Activated CD8-positive, alpha-beta memory T cell treated with anti-CD3 and anti-CD28 coated beads, Interleukin-2, amount 50 U/mL, for 24 hours (primary cell): ENCODE measurements at regions not wholly inside any gene's neighbourhood (a gene's known extent, or its start where the extent isn't known, plus 50 kb on each side); places are given as distances from the start of the nearest gene placed in this dataset.
"Not testable (repeated sequence)": the region's sequence is repeated elsewhere in the genome, so short reads cannot be mapped to it uniquely, and the experiment has no call there.

Experiments
- DNase-seq: peaks from one replicate; pipeline ENCODE4 v3.0.0-alpha.2; 2020; ENCODE audit errors: extremely low read depth

DNA sequence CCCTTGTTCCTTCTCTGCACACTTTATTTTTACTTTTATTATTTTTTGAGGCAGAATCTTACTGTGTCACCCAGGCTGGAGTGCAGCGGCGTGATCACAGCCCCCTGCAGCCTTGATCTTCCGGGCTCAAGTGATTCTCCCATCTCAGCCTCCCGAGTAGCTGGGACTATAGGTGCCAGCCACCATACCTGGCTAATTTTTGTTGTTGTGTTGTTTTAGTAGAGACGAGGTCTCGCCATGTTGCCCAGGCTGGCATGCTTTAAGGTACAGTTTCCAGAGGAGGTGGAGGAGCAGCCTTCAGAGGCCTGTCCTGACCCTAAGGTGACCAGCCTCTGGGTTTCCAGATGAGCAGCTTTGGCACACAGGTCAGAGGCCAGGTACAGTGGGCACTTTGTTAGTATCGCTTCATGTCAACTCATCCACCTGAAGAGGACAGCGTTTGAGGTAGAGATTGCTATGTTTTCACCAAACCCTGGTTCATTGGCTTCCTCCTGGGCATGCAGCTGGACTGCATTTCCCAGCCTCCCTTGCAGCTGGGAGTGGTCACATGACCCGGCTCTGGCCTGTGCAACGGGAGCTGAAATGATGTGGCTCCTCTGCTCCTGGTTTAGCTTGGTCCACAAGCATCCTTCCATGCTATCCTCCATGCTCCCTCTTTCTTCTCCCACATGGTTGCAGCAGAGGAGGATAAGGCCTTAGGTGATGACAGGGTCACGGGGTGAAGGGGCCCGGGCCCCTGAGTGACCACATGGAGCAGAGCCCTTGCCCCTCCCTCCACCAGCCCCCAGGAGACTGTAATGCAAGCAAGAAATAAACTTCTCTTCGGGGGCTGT lies 139.3 kb upstream of the IER5L start:
- no peak for DNase-seq

- DNase-seq: no peak
These were observed 138.4 kb upstream of the IER5L start for GRCh38 chr9:129316281-129317030.

DNA sequence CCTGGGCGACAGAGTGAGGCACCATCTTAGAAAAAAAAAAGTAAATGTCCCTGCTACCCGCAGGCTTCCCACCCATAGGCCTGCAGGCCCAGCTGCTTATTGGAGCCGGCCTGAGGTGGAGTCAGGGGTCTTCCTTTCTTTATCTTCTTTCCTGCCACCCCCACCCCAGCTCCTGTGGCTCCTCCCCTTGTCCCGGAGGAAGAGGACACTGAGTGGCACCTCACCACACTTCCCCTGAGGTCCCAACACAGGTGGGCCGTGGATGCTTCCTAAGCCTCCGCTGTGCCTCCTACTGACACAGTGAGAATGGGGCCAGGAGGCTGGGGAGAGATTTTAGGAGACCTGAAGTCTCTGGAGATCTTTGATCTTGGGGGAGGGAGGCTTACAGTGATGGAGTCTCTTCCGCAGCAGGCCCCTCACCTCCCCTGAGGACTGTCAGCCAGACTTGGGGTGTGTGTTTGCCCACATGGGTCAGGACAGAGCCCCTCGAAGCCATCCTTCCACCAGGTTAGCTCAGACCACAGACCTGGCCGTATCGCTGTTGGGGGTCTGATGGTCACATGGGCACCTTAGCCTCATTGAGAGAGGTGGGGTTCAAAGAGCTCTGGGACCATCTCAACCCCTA lies 135.4 kb upstream of the IER5L start:
- DNase-seq: no peak

- no peak for DNase-seq
These were observed 134.4 kb upstream of the IER5L start for GRCh38 chr9:129312251-129313122.

- DNase-seq: no peak
These were observed 133.6 kb upstream of the IER5L start for GRCh38 chr9:129311643-129312042.

- DNase-seq: no peak
These were observed 132.7 kb upstream of the IER5L start for GRCh38 chr9:129310666-129311350.

DNA sequence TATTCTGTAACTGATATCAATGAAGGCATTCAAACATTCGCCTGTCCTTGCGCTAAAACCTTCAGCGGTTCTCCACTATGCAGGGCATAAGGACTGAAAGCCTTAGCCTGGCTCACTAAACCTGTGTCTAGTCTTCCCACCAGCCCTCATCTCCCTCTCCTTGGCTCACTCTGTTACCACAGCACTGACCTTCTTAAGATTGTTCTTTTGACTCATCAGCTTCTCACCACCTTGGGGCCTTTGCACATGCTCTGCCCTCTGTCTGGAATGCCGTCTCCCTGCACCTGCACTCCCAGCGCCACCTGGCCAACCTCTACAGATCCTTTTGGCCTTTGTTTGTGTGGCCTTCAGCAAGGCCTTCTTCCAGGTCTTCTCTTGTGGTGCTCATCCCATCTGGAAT lies 131.8 kb upstream of the IER5L start:
- DNase-seq: no peak

DNA sequence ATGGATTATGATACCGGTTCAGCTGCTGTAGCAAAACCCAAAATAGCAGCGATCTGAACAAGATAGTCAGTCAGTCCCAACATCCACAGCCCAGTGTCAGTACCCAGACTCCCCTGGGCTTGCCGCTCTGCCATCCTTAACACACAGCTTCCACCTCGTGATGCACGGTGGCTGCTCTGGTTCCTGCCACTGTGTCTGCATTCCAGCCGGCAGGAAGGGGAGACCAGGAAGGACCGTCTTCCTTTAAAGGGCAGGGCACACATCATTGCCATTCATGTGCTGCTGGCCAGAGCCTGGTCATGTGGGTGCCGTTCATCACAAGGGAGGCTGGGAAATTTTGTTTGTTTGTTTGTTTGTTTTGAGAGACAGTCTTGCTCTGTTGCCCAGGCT lies 131.0 kb upstream of the IER5L start:
- no peak for DNase-seq

DNA sequence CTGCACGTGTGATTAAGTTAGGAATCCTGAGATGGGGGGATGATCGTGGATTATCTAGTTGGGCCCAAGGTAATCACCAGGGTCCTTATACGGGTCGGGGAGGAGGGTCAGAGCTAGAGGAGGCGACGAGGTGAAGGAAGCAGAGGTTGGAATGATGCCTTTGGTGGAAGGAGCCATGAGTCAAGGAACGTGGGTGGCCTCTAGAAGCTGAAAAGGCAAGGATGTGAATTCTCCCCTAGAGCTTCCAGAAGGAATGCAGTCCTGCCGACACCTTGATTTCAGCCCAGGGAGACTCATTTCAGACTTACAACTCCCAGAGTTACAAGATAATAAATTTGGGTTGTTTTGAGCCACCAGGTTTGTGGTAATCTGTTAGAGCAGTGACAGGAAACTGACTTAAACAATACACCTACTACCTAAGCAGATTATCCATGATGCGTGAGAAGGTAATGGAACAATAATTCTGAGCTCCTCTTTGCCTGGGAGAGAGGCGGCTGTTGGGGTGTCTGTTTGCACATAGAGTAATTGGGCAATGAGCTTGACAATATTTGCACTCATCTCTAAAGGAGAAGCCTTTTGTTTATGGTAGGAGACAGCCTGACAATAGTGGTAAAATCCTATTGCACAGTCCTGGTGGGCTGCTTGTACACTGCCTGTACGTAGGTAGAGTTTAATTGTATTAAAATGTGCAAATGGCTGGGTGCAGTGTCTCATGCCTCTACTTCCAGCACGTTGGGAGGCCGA lies 129.3 kb upstream of the IER5L start:
- no peak for DNase-seq

DNA sequence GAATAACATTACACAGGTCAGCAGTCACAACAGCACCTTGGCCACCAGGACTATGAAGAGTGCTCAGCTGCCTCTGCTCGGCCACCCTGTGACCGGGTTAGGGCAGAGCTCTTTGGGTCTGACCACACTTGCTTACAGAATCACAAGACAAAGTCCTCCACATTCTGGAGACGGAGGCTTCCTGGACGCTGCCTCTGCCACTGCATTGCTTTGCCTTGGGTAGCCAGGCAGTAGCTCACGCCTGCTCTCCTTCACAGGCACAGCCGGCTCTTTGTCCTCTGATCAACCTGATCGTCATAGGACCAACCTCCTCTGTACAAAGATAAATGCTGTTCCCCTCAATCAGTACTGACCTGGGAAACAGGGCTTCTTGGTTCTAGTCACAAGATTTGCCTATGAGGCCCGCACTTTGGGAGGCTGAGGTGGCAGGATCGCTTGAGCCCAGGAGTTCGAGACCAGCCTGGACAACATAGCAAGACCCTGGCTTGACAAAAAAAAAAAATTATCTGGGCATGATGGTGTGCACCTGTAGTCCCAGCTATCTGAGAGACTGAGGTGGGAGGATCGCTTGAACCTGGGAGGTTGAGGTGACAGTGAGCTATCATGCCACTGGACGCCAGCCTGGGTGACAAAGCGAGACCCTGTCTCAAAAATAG lies 128.4 kb upstream of the IER5L start:
- no peak for DNase-seq

- no peak for DNase-seq
These were observed 127.2 kb upstream of the IER5L start for GRCh38 chr9:129305246-129305645.

DNA sequence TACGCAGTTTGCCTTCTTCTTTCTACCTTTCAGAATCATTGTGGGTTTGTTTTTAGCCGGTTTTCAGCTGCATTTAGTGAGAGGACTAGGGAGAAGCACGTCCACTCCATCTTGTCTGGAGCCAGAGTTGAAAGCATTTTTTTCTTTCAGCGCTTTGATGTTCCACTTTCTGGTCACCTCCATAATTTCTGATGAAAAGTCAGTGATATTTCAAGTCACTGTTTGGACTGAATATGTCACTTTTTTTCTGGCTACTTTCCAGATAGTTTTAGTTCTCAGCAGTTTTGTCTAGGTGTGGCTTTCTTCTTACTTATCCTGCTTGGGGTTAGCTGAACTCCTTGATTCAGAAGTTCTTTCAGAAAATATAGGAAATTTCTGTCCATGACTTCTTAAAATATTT lies 123.9 kb upstream of the IER5L start:
- no peak for DNase-seq

GRCh38 chr9:129296195-129296594 lies 118.1 kb upstream of the IER5L start:
- DNase-seq: not testable (repeated sequence)

DNA sequence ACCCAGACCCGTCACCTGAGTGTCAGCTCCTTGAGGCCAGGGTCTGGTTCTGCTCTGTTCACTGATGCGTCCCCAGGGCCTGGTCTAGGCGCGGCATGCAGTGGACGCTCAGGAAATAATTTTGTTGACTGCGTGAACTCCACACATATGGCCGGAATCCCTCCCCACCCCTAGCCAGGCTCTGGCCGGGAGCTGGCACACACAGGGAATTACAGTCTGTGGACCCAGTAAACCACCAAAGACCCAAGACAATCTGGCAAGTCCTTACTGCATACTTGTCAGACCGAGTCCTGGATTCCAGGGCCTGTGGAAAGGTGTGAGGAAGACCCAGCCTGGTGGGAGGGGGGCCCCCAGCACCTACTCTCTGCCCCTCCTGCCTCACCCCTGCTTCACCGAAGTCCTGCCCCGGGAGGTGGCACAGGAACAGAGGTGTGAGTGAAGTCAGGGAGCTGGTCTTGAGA lies 113.0 kb upstream of the IER5L start:
- DNase-seq: no peak

DNA sequence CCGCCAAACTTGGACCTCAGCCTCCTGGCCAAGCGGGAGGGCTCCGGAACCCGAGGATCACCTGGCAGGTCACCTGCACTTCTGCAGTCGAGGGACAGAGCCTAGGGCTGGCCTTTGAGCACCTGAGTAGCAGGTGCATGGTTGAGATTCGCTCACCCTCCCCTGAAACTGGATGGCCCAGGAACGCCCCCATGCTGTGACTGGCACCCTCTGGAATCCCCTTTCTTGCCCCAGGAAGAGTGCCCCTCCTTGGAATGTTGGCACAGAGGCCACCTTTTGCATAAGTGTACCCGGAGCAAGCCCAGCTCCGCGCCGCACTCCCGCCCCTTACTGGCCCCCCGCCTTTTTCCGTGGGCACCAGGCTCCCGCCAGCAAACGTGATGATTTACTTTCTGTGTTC lies 112.5 kb upstream of the IER5L start:
- no peak for DNase-seq

GRCh38 chr9:129289883-129290282 lies 111.8 kb upstream of the IER5L start:
- no peak for DNase-seq

- DNase-seq: no peak
These were observed 111.2 kb upstream of the IER5L start for GRCh38 chr9:129289131-129289731.

- DNase-seq: no peak
These were observed 109.7 kb upstream of the IER5L start for GRCh38 chr9:129287619-129288305.
